Glutamatergic neuron (in vitro differentiated cells): ENCODE measurements at regions not wholly inside any gene's neighbourhood (a gene's known extent, or its start where the extent isn't known, plus 50 kb on each side); places are given as distances from the start of the nearest gene placed in this dataset.

Experiments
- DNase-seq: peaks from one replicate; pipeline ENCODE4 v3.0.0; 2022
- H3K27ac Mint-ChIP-seq: one replicate; pipeline ENCODE4 v1.8.0; 2020; ENCODE audit warnings: mild to moderate bottlenecking, mixed read lengths, inconsistent platforms; ENCODE audit not compliant: unreplicated experiment
- H3K27me3 Mint-ChIP-seq: one replicate; pipeline ENCODE4 v1.8.0; 2020; ENCODE audit warnings: mild to moderate bottlenecking, moderate library complexity, mixed read lengths, inconsistent platforms; ENCODE audit not compliant: unreplicated experiment
- H3K36me3 Mint-ChIP-seq: one replicate; pipeline ENCODE4 v1.8.0; 2020; ENCODE audit warnings: mild to moderate bottlenecking, mixed read lengths, inconsistent platforms; ENCODE audit not compliant: unreplicated experiment
- H3K4me1 Mint-ChIP-seq: one replicate; pipeline ENCODE4 v1.8.0; 2020; ENCODE audit warnings: mild to moderate bottlenecking, low read depth, mixed read lengths, inconsistent platforms; ENCODE audit not compliant: unreplicated experiment
- H3K4me3 Mint-ChIP-seq: one replicate; pipeline ENCODE4 v1.8.0; 2020; ENCODE audit warnings: mild to moderate bottlenecking, mixed read lengths, inconsistent platforms; ENCODE audit not compliant: unreplicated experiment
- H3K9me3 Mint-ChIP-seq: one replicate; pipeline ENCODE4 v1.8.0; 2020; ENCODE audit warnings: mild to moderate bottlenecking, moderate library complexity, mixed read lengths, inconsistent platforms; ENCODE audit not compliant: unreplicated experiment
- CTCF ChIP-seq: fragments of 200-600 bp; sonication (generic); IDR thresholded peaks from one replicate; pipeline ENCODE4 v1.5.0; 2021; ENCODE audit not compliant: partially characterized antibody, unreplicated experiment

DNA sequence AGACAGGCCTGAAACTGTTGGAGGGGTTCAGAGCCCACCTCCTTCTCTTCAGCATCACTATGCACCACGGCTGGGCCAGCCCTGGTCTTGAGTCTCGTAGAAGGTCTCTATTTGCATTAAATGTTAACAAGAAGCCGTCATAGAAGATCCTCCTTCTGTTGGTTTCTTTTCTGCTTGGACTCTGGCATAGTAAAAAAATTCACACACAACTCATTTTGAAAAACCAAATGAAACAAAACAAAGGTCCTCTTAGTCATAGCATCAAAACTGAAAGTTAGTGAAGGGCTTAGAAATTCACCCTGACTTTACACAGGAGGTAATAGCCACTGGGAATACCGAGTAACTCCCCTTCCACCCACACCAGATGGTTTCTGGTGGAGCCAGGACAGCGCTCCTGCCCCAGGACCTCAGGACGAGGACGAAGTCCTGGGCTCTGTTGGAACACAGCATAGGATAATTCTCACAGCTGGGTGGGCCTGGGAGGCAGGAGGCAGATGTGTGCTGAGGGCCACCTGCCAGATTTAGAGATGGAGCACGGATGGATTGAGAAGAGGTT, 248.4 kb upstream of the KLF6 start:
- no peak for DNase-seq
- Mint-ChIP-seq H3K27me3 (peaks cover 2% of the 10 kb centered on the region), H3K27ac (no peak overlapping the region), H3K4me3 (no peak overlapping the region), H3K36me3 (no peaks in the 10 kb centered on the region), H3K4me1 (peaks cover 8% of the 10 kb centered on the region), H3K9me3 (no peaks in the 10 kb centered on the region)
- TF ChIP-seq CTCF = no peak

- DNase-seq = no peak
- H3K4me3 Mint-ChIP-seq = no peak overlapping the region
- H3K9me3 Mint-ChIP-seq = no peaks in the 10 kb centered on the region
- no peak overlapping the region for H3K27ac Mint-ChIP-seq
- peaks cover 4% of the 10 kb centered on the region for H3K27me3 Mint-ChIP-seq
- H3K4me1 Mint-ChIP-seq = peaks cover 3% of the 10 kb centered on the region
- TF ChIP-seq CTCF = no peak
- no peaks in the 10 kb centered on the region for H3K36me3 Mint-ChIP-seq
Measured at GRCh38 chr10:4029866-4030265, 244.9 kb upstream of the KLF6 start.

DNA sequence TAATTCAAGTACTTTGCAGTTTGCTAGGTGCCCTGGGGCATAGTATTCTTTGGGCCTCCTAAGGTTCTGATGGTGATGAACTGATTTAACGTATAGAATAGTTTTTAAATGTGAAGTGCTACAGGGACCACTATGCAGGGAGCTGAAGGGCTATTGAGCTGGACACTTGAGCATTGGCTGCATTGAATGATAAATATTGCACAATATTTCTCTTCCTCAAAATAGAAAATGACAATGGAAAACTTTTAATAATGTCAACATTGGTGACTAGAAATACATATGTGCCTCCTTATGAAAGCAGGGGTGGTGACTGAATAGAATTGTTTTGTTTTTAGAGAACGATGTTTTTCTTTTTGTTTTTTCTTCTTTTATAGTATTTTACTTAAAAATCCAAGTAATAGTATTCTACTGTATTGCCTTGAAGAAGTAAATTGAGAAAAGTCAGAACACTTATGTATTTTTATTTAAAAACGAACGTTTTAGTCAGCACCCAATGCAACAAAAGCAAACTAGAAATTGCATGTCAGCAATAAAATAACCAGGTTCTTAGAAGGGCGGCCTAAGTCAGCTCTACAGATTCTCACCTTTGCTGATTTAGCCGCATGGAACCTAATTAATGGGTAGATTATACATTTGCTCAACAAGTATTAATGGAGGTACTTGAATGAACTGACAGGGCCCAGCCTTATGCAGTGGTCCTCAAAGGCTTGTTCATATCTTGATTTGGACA, 244.0 kb upstream of the KLF6 start:
- H3K27ac Mint-ChIP-seq = no peak overlapping the region
- H3K9me3 Mint-ChIP-seq = no peaks in the 10 kb centered on the region
- DNase-seq = no peak
- peaks cover 8% of the 10 kb centered on the region for H3K4me1 Mint-ChIP-seq
- peaks cover 4% of the 10 kb centered on the region for H3K27me3 Mint-ChIP-seq
- H3K36me3 Mint-ChIP-seq = no peaks in the 10 kb centered on the region
- TF ChIP-seq CTCF = no peak
- no peak overlapping the region for H3K4me3 Mint-ChIP-seq

- H3K4me1 Mint-ChIP-seq = peaks cover 11% of the 10 kb centered on the region
- H3K9me3 Mint-ChIP-seq = no peaks in the 10 kb centered on the region
- peaks cover 2% of the 10 kb centered on the region for H3K27me3 Mint-ChIP-seq
- no peak for TF ChIP-seq CTCF
- H3K27ac Mint-ChIP-seq = no peak overlapping the region
- H3K36me3 Mint-ChIP-seq = no peaks in the 10 kb centered on the region
- H3K4me3 Mint-ChIP-seq = no peak overlapping the region
- no peak for DNase-seq
Measured at GRCh38 chr10:4028027-4028471, 243.0 kb upstream of the KLF6 start.

DNA sequence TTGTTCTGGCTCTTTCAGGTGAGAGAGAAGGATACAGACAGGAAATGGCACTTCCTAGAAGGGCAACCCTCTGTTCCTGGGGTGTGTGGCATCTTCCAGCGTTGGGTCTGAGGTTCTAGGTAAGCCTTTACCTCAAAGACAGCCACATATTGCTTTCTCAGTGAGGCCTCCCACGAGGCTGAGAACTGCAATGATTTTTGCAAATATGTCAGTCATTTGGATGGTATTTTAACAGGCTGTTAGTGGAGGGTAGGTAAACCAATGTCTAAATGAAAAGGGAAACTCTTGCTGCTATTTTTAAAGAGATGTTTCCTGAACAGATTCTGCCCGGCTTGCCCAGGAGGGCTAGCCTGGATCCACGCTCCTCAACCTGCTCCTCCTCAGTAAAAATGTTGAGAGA, 240.3 kb upstream of the KLF6 start:
- TF ChIP-seq CTCF = no peak
- H3K36me3 Mint-ChIP-seq = peaks cover 7% of the 10 kb centered on the region
- no peaks in the 10 kb centered on the region for H3K9me3 Mint-ChIP-seq
- peaks cover 8% of the 10 kb centered on the region for H3K27me3 Mint-ChIP-seq
- DNase-seq = no peak
- H3K4me1 Mint-ChIP-seq = peaks cover 11% of the 10 kb centered on the region
- no peak overlapping the region for H3K4me3 Mint-ChIP-seq
- H3K27ac Mint-ChIP-seq = no peak overlapping the region
